ENCODE measurements at regions not wholly inside any gene's neighbourhood (a gene's known extent, or its start where the extent isn't known, plus 50 kb on each side); places are given as distances from the start of the nearest gene placed in this dataset.

DNA sequence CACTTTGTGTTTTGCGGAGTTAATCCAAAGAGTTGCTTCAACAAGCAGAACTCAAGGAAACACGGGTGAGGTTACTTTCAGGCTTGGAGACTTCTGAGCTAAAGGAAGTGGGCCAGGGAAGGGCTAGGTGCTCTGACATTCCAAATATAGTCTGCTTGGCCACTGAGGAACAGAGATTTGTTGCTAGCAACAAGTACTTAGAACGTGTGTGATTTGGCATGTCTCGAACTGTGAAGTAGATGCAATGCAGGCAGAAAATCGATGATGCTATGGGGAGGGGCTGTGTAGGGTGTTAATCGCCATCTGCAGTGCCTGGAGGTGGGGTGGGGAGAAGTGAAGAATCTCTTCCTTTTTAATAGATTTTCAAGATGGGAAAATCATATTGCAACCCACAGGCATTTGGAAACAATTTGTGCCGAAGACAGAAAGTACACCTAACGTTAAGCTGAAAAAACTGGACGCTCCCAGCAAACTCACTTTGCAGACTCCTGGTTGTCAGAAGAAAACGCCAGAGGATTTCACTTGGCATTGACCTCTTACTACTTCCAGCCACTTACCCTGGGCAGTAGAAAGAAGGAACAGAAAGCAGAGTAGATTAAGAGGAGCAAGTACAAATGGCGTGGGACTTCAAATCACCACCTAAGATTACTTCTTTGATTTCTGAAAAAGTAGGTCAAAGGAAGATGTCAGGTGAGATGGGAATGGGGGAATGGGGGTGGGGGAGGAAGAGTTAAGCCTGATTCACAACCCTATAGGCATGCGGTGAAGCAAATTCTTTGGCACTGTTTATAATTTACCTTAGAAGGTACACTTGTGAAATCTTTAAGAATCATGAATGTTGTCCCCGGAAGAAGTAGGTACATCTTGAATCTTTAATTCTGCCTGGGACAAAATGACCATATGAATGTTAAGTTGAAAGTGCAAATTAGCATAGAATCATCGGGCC, 314.1 kb downstream of the CD83 start:
- intact Hi-C loops (cut with micrococcal nuclease): no loop called here
- no peak overlapping the region for H3K4me3 ChIP-seq (ENCODE audit: low read length)
- Mint-ChIP-seq H3K4me1 (peaks cover 0 to 4% of the 10 kb centered on the region in 2 donors), H3K27me3 (ENCODE audit: low read depth in 2 of 2) (peaks cover 0 to 3% of the 10 kb centered on the region in 2 donors), H3K9me3 (no peaks in the 10 kb centered on the region), H3K27ac (no peak overlapping the region), H3K36me3 (no peaks in the 10 kb centered on the region), H3K4me3 (no peak overlapping the region)
- no peak overlapping the region for H3K27ac ChIP-seq (ENCODE audit: low read length)
- ATAC-seq: no peak
- WGBS (ENCODE audit: insufficient coverage): 83% methylated on average over 13 of the region's 14 CpGs
- TF ChIP-seq CTCF (IDR thresholded peaks at IDR 0.05): no peak
- H3K36me3 ChIP-seq (ENCODE audit: control insufficient read depth, insufficient read depth, low read length): no peaks in the 10 kb centered on the region
- H3K4me1 ChIP-seq (ENCODE audit: control insufficient read depth, insufficient read depth, low read length): peaks cover 8% of the 10 kb centered on the region
- no peaks in the 10 kb centered on the region for H3K9me3 ChIP-seq (ENCODE audit: control insufficient read depth, insufficient read depth, low read length)
- no peak for DNase-seq
- no peaks in the 10 kb centered on the region for H3K27me3 ChIP-seq (ENCODE audit: control insufficient read depth, insufficient read depth, low read length)

GRCh38 chr6:14434916-14435690, 317.5 kb downstream of the CD83 start:
- Histone ChIP-seq H3K27me3 (ENCODE audit: control insufficient read depth, insufficient read depth, low read length) (no peaks in the 10 kb centered on the region), H3K9me3 (ENCODE audit: control insufficient read depth, insufficient read depth, low read length) (no peaks in the 10 kb centered on the region), H3K4me3 (ENCODE audit: low read length) (no peak overlapping the region), H3K36me3 (ENCODE audit: control insufficient read depth, insufficient read depth, low read length) (no peaks in the 10 kb centered on the region), H3K4me1 (ENCODE audit: control insufficient read depth, insufficient read depth, low read length) (peaks cover 4% of the 10 kb centered on the region), H3K27ac (ENCODE audit: low read length) (no peak overlapping the region)
- no peak overlapping the region for H3K4me3 Mint-ChIP-seq
- H3K36me3 Mint-ChIP-seq: no peaks in the 10 kb centered on the region
- ATAC-seq (no peak), DNase-seq (no peak)
- H3K27me3 Mint-ChIP-seq (ENCODE audit: low read depth in 2 of 2): peaks cover 0 to 3% of the 10 kb centered on the region in 2 donors
- intact Hi-C loops (cut with micrococcal nuclease): no loop called here
- 83% methylated on average over 3 of the region's 3 CpGs for WGBS (ENCODE audit: insufficient coverage)
- no peak overlapping the region for H3K27ac Mint-ChIP-seq
- no peaks in the 10 kb centered on the region for H3K9me3 Mint-ChIP-seq
- TF ChIP-seq CTCF (IDR thresholded peaks at IDR 0.05): no peak
- H3K4me1 Mint-ChIP-seq: peaks cover 0 to 4% of the 10 kb centered on the region in 2 donors

GRCh38 chr6:14436592-14437132, 319.1 kb downstream of the CD83 start:
- Mint-ChIP-seq H3K27ac (no peak overlapping the region), H3K4me1 (no peaks in the 10 kb centered on the region), H3K36me3 (no peaks in the 10 kb centered on the region), H3K4me3 (no peak overlapping the region), H3K9me3 (no peaks in the 10 kb centered on the region), H3K27me3 (ENCODE audit: low read depth in 2 of 2) (peaks cover 0 to 7% of the 10 kb centered on the region in 2 donors)
- no peak for TF ChIP-seq CTCF (IDR thresholded peaks at IDR 0.05)
- Histone ChIP-seq H3K27ac (ENCODE audit: low read length) (no peak overlapping the region), H3K9me3 (ENCODE audit: control insufficient read depth, insufficient read depth, low read length) (no peaks in the 10 kb centered on the region), H3K4me3 (ENCODE audit: low read length) (no peak overlapping the region), H3K36me3 (ENCODE audit: control insufficient read depth, insufficient read depth, low read length) (no peaks in the 10 kb centered on the region), H3K27me3 (ENCODE audit: control insufficient read depth, insufficient read depth, low read length) (no peaks in the 10 kb centered on the region), H3K4me1 (ENCODE audit: control insufficient read depth, insufficient read depth, low read length) (peaks cover 4% of the 10 kb centered on the region)
- DNase-seq: no peak
- 94% methylated on average over 3 of the region's 3 CpGs for WGBS (ENCODE audit: insufficient coverage)
- intact Hi-C loops (cut with micrococcal nuclease): no loop called here
- ATAC-seq: no peak
